HCT116 (cell line): ENCODE measurements at regions not wholly inside any gene's neighbourhood (a gene's known extent, or its start where the extent isn't known, plus 50 kb on each side); places are given as distances from the start of the nearest gene placed in this dataset.

ENCODE experiments used
- SP1 ChIP-seq: IDR thresholded peaks from 2 replicates; pipeline ENCODE4 v1.6.1; 2012; ENCODE audit warnings: low read depth
- ZFX ChIP-seq: fragments of 450-650 bp; IDR thresholded peaks from 2 replicates; pipeline ENCODE4 v1.6.1; 2017
- TF ChIP-seq, protein P1 (sequence below), 3 experiments: fragments of 200-600 bp in 1 of 3; sonication (generic) in 1 of 3; IDR thresholded peaks in 2 of 3; conservative IDR thresholded peaks in 1 of 3; 2 replicates each; pipeline ENCODE4 v1.5.1; 2012 to 2017; ENCODE audit warnings: low read depth in 2 of 3, low read length in 2 of 3, antibody characterized with exemption in 1 of 3, borderline replicate concordance in 1 of 3, control low read depth in 1 of 3, mild to moderate bottlenecking in 1 of 3, mixed read lengths in 1 of 3, mixed run types in 1 of 3, moderate library complexity in 1 of 3; ENCODE audit not compliant: insufficient read depth in 1 of 3

- no peak for TF ChIP-seq ZFX
- TF ChIP-seq, protein P1, sequence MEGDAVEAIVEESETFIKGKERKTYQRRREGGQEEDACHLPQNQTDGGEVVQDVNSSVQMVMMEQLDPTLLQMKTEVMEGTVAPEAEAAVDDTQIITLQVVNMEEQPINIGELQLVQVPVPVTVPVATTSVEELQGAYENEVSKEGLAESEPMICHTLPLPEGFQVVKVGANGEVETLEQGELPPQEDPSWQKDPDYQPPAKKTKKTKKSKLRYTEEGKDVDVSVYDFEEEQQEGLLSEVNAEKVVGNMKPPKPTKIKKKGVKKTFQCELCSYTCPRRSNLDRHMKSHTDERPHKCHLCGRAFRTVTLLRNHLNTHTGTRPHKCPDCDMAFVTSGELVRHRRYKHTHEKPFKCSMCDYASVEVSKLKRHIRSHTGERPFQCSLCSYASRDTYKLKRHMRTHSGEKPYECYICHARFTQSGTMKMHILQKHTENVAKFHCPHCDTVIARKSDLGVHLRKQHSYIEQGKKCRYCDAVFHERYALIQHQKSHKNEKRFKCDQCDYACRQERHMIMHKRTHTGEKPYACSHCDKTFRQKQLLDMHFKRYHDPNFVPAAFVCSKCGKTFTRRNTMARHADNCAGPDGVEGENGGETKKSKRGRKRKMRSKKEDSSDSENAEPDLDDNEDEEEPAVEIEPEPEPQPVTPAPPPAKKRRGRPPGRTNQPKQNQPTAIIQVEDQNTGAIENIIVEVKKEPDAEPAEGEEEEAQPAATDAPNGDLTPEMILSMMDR (IDR thresholded peaks at IDR 0.05 in 2 of 3, conservative IDR thresholded peaks at IDR 0.05 in 1 of 3; ENCODE audit: borderline replicate concordance in 1 of 3, insufficient read depth in 1 of 3, low read depth in 2 of 3, low read length in 2 of 3), result no peak
- no peak for TF ChIP-seq SP1
Observed at GRCh38 chr15:96123630-96124187, 206.8 kb upstream of the NR2F2 start.
